HG03565 (cell line): ENCODE measurements at regions not wholly inside any gene's neighbourhood (a gene's known extent, or its start where the extent isn't known, plus 50 kb on each side); places are given as distances from the start of the nearest gene placed in this dataset.
A peak's percentile ranks its signal among the peaks of the same experiment; 100 is the strongest.
"Not testable (repeated sequence)": the region's sequence is repeated elsewhere in the genome, so short reads cannot be mapped to it uniquely, and the experiment has no call there.

Experiments
- ATAC-seq: cut with Tn5 transposase; IDR thresholded peaks from one replicate; pipeline ENCODE4 v1.9.1; 2021; ENCODE audit warnings: mild to moderate bottlenecking, moderate library complexity; ENCODE audit not compliant: unreplicated experiment

- no peak for ATAC-seq
These were observed 261.7 kb upstream of the GNPDA2 start for GRCh38 chr4:44988011-44988410.

DNA sequence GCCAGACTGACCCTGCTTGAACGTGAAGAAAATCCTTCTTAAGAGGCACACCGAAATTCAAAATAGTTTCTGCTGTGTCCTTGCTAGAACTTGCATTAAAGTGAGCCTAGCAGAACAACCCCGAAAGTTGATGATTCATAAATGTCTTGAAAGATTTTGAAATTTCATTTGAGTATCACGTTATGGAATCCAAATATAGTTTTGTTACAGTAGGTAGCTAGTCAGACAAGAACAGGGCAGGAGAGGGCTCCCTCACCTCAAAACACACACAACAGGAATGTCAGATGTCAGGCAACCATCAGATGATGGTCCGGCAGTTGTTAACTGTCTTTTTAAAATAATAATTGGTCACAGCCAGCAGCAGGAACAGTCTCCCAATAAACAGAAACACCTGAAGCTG lies 259.6 kb upstream of the GNPDA2 start:
- no peak for ATAC-seq

DNA sequence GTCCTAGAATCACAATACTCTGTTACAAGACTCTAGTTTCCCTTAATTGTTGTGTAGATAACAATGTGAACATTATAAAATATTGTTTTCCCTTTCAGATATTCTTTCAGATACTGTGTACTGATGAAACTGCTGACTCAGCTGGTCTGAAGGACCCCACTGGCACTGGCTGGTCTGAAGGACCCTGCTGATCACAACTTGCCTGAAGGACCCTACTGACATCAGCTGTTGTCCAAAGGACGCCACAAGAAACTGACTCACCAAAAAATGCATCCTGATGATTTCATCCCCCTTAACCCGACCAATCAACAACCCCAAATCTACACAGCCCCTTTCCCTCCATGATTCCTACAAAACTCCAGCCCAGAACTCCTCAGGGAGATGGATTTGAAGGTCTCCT lies 258.8 kb upstream of the GNPDA2 start:
- ATAC-seq, result no peak

GRCh38 chr4:44984083-44984482 lies 257.7 kb upstream of the GNPDA2 start:
- ATAC-seq, result no peak

- ATAC-seq, result no peak
These were observed 256.7 kb upstream of the GNPDA2 start for GRCh38 chr4:44983083-44983482.

GRCh38 chr4:44978020-44978419 lies 251.7 kb upstream of the GNPDA2 start:
- no peak for ATAC-seq

- no peak for ATAC-seq
These were observed 239.2 kb upstream of the GNPDA2 start for GRCh38 chr4:44965435-44966095.

- not testable (repeated sequence) for ATAC-seq
These were observed 237.7 kb upstream of the GNPDA2 start for GRCh38 chr4:44964086-44964485.

GRCh38 chr4:44961001-44961755 lies 234.8 kb upstream of the GNPDA2 start:
- ATAC-seq, result no peak

DNA sequence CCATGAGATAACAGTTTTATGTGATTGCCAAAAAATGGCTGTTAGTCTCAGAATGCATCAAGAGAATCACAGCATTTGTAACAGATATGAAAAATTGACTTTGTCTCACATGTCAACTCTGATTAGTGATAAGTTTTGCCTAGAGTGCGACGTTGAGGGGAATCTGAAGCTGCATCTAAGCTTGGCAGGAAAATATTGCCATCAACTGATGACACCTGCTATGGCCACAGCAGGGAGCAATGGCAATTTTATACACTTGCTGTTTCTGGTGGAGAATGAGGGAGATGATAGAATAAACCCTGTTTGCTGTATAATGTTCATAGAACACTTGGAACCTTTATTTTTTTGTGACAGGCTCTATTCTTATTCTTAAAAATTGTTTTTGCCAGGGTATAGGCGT lies 205.4 kb upstream of the GNPDA2 start:
- no peak for ATAC-seq

- ATAC-seq, result no peak
These were observed 202.4 kb upstream of the GNPDA2 start for GRCh38 chr4:44928785-44929184.

DNA sequence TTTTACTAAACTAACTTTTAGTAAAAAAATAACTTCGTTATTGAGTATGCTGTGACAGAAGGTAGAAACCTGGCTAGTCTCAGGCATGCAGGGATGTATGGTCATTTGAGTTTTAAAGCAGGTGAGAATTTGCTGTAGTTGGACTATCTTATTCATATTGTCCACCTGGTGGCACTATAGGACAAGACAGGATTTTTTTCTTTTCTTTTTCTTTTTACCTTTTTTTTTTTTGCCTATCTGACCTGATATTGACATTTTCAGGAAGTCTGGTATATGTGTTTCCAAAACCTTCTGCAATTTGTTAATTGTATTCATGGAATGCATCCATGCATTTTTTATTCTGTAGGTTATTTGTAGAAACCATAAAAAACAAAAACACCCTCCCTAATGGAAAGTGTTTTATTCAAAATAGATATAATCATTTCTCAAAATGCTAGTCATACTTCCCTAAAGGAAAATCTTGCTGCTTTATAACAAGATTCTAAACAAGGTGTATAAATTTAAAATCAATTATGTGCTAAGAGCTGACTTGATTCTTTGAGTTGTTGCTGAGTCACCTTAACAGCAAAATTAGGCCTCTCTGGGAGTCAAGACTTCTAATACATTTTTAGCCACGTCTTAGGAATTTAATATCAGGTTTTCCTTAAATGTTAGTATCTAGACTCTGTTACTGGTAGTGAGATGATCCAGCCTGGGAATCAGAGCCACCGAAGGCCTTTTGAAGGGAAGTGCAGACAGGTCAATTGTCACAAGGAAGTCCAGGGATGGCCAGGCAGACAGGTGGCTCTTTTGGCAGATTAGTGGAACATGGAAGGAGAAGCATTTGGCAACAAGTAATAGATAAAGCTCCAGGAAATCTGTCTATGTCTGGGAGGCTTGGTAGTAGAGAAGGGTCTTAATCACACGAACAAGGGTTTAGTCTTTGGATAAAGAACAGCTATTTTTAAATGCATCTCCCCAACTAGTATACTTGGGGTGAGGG lies 201.3 kb upstream of the GNPDA2 start:
- ATAC-seq, result peak; percentile 47

DNA sequence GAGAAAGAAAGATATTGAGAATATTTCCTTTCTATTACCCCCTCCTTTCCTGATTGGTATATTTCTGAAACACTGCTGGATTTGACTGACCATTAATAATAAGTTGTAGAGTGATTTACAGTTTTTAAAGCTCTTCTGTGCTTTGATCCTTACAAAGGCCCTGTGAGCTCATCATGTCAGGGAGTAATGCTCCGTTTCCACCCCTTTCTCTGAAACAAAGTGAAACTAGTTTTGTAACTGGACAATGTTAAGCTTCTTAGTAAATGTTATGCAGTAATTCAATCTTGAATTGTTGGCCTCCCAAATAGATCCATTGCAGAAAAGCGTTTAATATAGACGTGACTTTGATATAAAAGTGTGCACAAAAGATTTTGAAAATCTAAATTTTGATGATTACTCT lies 190.1 kb upstream of the GNPDA2 start:
- no peak for ATAC-seq

DNA sequence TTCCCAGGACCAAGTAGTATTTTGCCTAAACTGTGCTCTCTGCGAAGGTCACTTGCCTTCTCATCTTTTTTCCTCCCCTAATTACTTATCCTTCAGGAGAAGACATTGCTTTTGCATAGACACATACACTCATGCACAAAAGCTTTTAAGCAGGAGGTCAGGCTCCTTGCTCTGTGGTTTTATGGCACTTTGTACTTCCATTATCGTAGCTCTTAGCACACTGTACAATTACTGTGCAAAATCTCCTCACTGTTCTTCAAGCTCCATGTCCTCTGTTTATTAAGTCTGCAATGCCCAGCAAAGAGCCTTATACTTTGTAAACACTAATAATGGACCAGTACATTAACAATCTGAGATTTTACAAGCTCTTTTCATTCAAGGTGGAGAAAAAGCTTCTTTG lies 188.4 kb upstream of the GNPDA2 start:
- ATAC-seq, result no peak

GRCh38 chr4:44914223-44914622 lies 187.9 kb upstream of the GNPDA2 start:
- ATAC-seq, result no peak

GRCh38 chr4:44912980-44913379 lies 186.6 kb upstream of the GNPDA2 start:
- ATAC-seq, result no peak

DNA sequence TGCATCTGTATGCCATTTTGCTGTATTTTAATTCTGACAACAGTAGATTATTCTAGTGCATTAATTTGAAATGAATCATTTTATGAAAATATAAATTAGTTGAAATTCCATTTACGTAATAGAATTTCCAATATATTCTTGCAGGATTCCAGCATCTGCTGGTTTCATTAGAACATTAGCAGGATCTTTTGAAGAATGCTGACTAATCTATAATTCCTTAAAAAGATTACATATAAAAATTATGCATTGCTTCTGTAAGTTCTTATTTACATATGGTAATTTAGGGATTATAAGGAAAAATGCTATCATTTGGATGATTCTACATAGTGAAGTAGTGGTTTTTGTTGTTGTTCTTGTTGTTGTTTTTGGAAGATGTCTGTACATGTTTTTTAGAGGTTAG lies 182.2 kb upstream of the GNPDA2 start:
- ATAC-seq, result no peak

GRCh38 chr4:44872246-44872645 lies 145.9 kb upstream of the GNPDA2 start:
- ATAC-seq, result no peak

GRCh38 chr4:44871133-44871532 lies 144.8 kb upstream of the GNPDA2 start:
- ATAC-seq, result no peak

DNA sequence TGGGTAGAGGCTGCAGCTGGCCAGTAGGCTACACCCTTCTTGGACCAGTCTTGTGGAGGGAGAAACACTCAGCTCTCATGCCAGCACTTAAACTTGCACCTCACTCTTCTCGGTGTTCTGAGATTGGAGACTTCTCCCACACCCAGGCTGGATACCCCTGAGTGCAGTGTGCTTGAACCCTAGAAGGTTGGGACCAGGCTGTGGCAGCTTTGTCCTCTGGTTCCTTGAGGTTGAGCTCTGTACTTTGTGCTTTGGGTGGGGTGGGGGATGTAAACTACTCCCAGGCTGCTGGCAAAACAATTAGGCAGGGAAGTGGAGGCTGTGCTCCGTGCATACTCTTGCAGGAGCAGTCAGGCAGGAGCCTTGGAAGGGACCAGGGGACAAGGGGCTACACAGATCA lies 143.6 kb upstream of the GNPDA2 start:
- no peak for ATAC-seq

GRCh38 chr4:44869222-44869882 lies 143.0 kb upstream of the GNPDA2 start:
- ATAC-seq, result no peak
